ENCODE measurements at regions not wholly inside any gene's neighbourhood (a gene's known extent, or its start where the extent isn't known, plus 50 kb on each side); places are given as distances from the start of the nearest gene placed in this dataset.
"Not testable (repeated sequence)": the region's sequence is repeated elsewhere in the genome, so short reads cannot be mapped to it uniquely, and the experiment has no call there.

GRCh38 chr13:91024157-91024792 is 323.2 kb upstream of the MIR17HG start:
- Histone ChIP-seq H3K36me3 (ENCODE audit: insufficient read depth) (no peaks in the 10 kb centered on the region), H3K27ac (ENCODE audit: low read depth) (no peak overlapping the region), H3K4me3 (ENCODE audit: low read depth, low read length) (no peak overlapping the region), H3K4me1 (ENCODE audit: insufficient read depth) (no peaks in the 10 kb centered on the region)
- WGBS = 87% methylated on average over 3 of the region's 3 CpGs
- no peak for DNase-seq (ENCODE audit: extremely low spot score)

GRCh38 chr13:91025442-91025841 is 322.0 kb upstream of the MIR17HG start:
- Histone ChIP-seq H3K4me3 (ENCODE audit: low read depth, low read length) (no peak overlapping the region), H3K27ac (ENCODE audit: low read depth) (no peak overlapping the region), H3K36me3 (ENCODE audit: insufficient read depth) (no peaks in the 10 kb centered on the region), H3K4me1 (ENCODE audit: insufficient read depth) (no peaks in the 10 kb centered on the region)
- no peak for DNase-seq (ENCODE audit: extremely low spot score)

GRCh38 chr13:91031508-91031907 is 316.0 kb upstream of the MIR17HG start:
- no peak overlapping the region for H3K27ac ChIP-seq (ENCODE audit: low read depth)
- H3K36me3 ChIP-seq (ENCODE audit: insufficient read depth) = no peaks in the 10 kb centered on the region
- H3K4me3 ChIP-seq (ENCODE audit: low read depth, low read length) = no peak overlapping the region
- WGBS = 89% methylated on average over 3 of the region's 3 CpGs
- H3K4me1 ChIP-seq (ENCODE audit: insufficient read depth) = no peaks in the 10 kb centered on the region
- no peak for DNase-seq (ENCODE audit: extremely low spot score)

GRCh38 chr13:91032104-91032503 is 315.4 kb upstream of the MIR17HG start:
- no peak for DNase-seq (ENCODE audit: extremely low spot score)
- Histone ChIP-seq H3K4me1 (ENCODE audit: insufficient read depth) (no peaks in the 10 kb centered on the region), H3K27ac (ENCODE audit: low read depth) (no peak overlapping the region), H3K36me3 (ENCODE audit: insufficient read depth) (no peaks in the 10 kb centered on the region), H3K4me3 (ENCODE audit: low read depth, low read length) (no peak overlapping the region)
- WGBS = 80% methylated on average over 1 of the region's 1 CpG

GRCh38 chr13:91036886-91037285 is 310.6 kb upstream of the MIR17HG start:
- no peak overlapping the region for H3K4me3 ChIP-seq (ENCODE audit: low read depth, low read length)
- 62% methylated on average over 3 of the region's 3 CpGs for WGBS
- H3K36me3 ChIP-seq (ENCODE audit: insufficient read depth) = no peaks in the 10 kb centered on the region
- H3K27ac ChIP-seq (ENCODE audit: low read depth) = no peak overlapping the region
- no peak for DNase-seq (ENCODE audit: extremely low spot score)
- H3K4me1 ChIP-seq (ENCODE audit: insufficient read depth) = no peaks in the 10 kb centered on the region

GRCh38 chr13:91042870-91043269 is 304.6 kb upstream of the MIR17HG start:
- Histone ChIP-seq H3K27ac (ENCODE audit: low read depth) (no peak overlapping the region), H3K4me1 (ENCODE audit: insufficient read depth) (no peaks in the 10 kb centered on the region), H3K36me3 (ENCODE audit: insufficient read depth) (no peaks in the 10 kb centered on the region), H3K4me3 (ENCODE audit: low read depth, low read length) (no peak overlapping the region)
- 67% methylated on average over 1 of the region's 1 CpG for WGBS
- DNase-seq (ENCODE audit: extremely low spot score) = no peak

- 32% methylated on average over 5 of the region's 5 CpGs for WGBS
- no peaks in the 10 kb centered on the region for H3K4me1 ChIP-seq (ENCODE audit: insufficient read depth)
- DNase-seq (ENCODE audit: extremely low spot score) = no peak
- no peak overlapping the region for H3K27ac ChIP-seq (ENCODE audit: low read depth)
- no peak overlapping the region for H3K4me3 ChIP-seq (ENCODE audit: low read depth, low read length)
- H3K36me3 ChIP-seq (ENCODE audit: insufficient read depth) = no peaks in the 10 kb centered on the region
Measured at GRCh38 chr13:91045351-91046034, 302.0 kb upstream of the MIR17HG start.

- 60% methylated on average over 4 of the region's 4 CpGs for WGBS
- H3K27ac ChIP-seq (ENCODE audit: low read depth) = no peak overlapping the region
- DNase-seq (ENCODE audit: extremely low spot score) = no peak
- no peaks in the 10 kb centered on the region for H3K4me1 ChIP-seq (ENCODE audit: insufficient read depth)
- no peaks in the 10 kb centered on the region for H3K36me3 ChIP-seq (ENCODE audit: insufficient read depth)
- H3K4me3 ChIP-seq (ENCODE audit: low read depth, low read length) = no peak overlapping the region
Measured at GRCh38 chr13:91046715-91047327, 300.7 kb upstream of the MIR17HG start.

GRCh38 chr13:91050970-91051369 is 296.5 kb upstream of the MIR17HG start:
- Histone ChIP-seq H3K27ac (ENCODE audit: low read depth) (no peak overlapping the region), H3K4me1 (ENCODE audit: insufficient read depth) (no peaks in the 10 kb centered on the region), H3K36me3 (ENCODE audit: insufficient read depth) (no peaks in the 10 kb centered on the region), H3K4me3 (ENCODE audit: low read depth, low read length) (no peak overlapping the region)
- 59% methylated on average over 2 of the region's 2 CpGs for WGBS
- no peak for DNase-seq (ENCODE audit: extremely low spot score)

GRCh38 chr13:91052876-91053275 is 294.6 kb upstream of the MIR17HG start:
- DNase-seq (ENCODE audit: extremely low spot score) = no peak
- Histone ChIP-seq H3K4me3 (ENCODE audit: low read depth, low read length) (no peak overlapping the region), H3K4me1 (ENCODE audit: insufficient read depth) (no peaks in the 10 kb centered on the region), H3K36me3 (ENCODE audit: insufficient read depth) (no peaks in the 10 kb centered on the region), H3K27ac (ENCODE audit: low read depth) (no peak overlapping the region)
- WGBS = 63% methylated on average over 1 of the region's 1 CpG

GRCh38 chr13:91053318-91054065 is 294.0 kb upstream of the MIR17HG start:
- no peak overlapping the region for H3K4me3 ChIP-seq (ENCODE audit: low read depth, low read length)
- no peaks in the 10 kb centered on the region for H3K4me1 ChIP-seq (ENCODE audit: insufficient read depth)
- no peaks in the 10 kb centered on the region for H3K36me3 ChIP-seq (ENCODE audit: insufficient read depth)
- 88% methylated on average over 2 of the region's 2 CpGs for WGBS
- no peak for DNase-seq (ENCODE audit: extremely low spot score)
- H3K27ac ChIP-seq (ENCODE audit: low read depth) = no peak overlapping the region

GRCh38 chr13:91054902-91055301 is 292.6 kb upstream of the MIR17HG start:
- H3K36me3 ChIP-seq (ENCODE audit: insufficient read depth) = no peaks in the 10 kb centered on the region
- H3K4me1 ChIP-seq (ENCODE audit: insufficient read depth) = no peaks in the 10 kb centered on the region
- H3K4me3 ChIP-seq (ENCODE audit: low read depth, low read length) = no peak overlapping the region
- no peak for DNase-seq (ENCODE audit: extremely low spot score)
- no peak overlapping the region for H3K27ac ChIP-seq (ENCODE audit: low read depth)
- WGBS = 62% methylated on average over 1 of the region's 1 CpG

GRCh38 chr13:91056746-91057145 is 290.7 kb upstream of the MIR17HG start:
- 68% methylated on average over 2 of the region's 2 CpGs for WGBS
- Histone ChIP-seq H3K4me3 (ENCODE audit: low read depth, low read length) (no peak overlapping the region), H3K27ac (ENCODE audit: low read depth) (no peak overlapping the region), H3K36me3 (ENCODE audit: insufficient read depth) (no peaks in the 10 kb centered on the region), H3K4me1 (ENCODE audit: insufficient read depth) (no peaks in the 10 kb centered on the region)
- no peak for DNase-seq (ENCODE audit: extremely low spot score)

- not testable (repeated sequence) for DNase-seq (ENCODE audit: extremely low spot score); H3K36me3 ChIP-seq (ENCODE audit: insufficient read depth); H3K27ac ChIP-seq (ENCODE audit: low read depth); H3K4me1 ChIP-seq (ENCODE audit: insufficient read depth); H3K4me3 ChIP-seq (ENCODE audit: low read depth, low read length)
- WGBS = 98% methylated on average over 2 of the region's 2 CpGs
Measured at GRCh38 chr13:91057507-91057906, 290.0 kb upstream of the MIR17HG start.

Data from urinary bladder (tissue), 3 donors.